ENCODE measurements at regions not wholly inside any gene's neighbourhood (a gene's known extent, or its start where the extent isn't known, plus 50 kb on each side); places are given as distances from the start of the nearest gene placed in this dataset.
A peak's percentile ranks its signal among the peaks of the same experiment; 100 is the strongest.

DNA sequence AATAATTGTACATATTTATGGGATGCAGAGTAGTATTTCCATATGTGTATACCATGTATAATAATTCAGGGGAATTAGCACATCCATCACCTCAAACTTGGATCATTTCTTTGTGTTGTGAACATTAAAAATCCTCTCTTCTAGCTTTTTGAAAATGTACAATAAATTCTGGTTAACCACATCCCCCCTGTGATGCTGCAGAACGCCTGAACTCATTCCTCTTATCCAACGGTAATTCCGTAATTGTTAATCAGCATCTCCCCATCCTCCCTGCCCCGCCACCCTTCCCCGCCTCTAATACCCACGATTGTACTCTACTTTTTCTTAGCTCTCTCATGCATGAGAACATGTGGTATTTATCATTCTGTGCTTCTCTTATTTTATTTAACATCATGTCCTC is 127.7 kb upstream of the ANKRD55 start:
- DNase-seq = no peak

GRCh38 chr5:56359809-56360685 is 126.9 kb upstream of the ANKRD55 start:
- no peak for DNase-seq

GRCh38 chr5:56358703-56359681 is 125.9 kb upstream of the ANKRD55 start:
- no peak for DNase-seq

GRCh38 chr5:56358046-56358445 is 124.9 kb upstream of the ANKRD55 start:
- DNase-seq = no peak

DNA sequence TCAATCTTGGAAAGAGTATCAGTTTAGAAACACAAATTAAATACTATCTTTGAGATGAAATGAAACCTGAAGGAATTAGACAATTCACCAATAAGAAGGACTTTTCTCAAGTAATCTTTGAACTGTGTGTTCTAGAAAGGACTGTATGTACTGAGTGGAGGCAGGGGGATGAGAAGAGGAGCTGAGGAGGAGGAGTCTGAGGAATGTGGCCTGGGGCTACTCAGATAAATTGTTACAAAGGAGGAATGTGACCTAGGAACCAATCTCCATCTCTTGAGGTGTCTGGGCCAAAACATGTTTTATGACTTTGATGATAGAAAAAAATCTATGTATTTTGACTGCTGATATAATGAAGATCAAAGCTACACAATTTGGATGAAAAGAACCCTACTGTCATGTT is 124.3 kb upstream of the ANKRD55 start:
- no peak for DNase-seq

- peak; percentile 35 for DNase-seq
These were observed 123.7 kb upstream of the ANKRD55 start for GRCh38 chr5:56356836-56357160.

- no peak for DNase-seq
These were observed 123.1 kb upstream of the ANKRD55 start for GRCh38 chr5:56356121-56356835.

GRCh38 chr5:56354836-56355235 is 121.7 kb upstream of the ANKRD55 start:
- no peak for DNase-seq

- no peak for DNase-seq
These were observed 119.9 kb upstream of the ANKRD55 start for GRCh38 chr5:56352808-56353590.

GRCh38 chr5:56350597-56351170 is 117.6 kb upstream of the ANKRD55 start:
- DNase-seq = no peak

DNA sequence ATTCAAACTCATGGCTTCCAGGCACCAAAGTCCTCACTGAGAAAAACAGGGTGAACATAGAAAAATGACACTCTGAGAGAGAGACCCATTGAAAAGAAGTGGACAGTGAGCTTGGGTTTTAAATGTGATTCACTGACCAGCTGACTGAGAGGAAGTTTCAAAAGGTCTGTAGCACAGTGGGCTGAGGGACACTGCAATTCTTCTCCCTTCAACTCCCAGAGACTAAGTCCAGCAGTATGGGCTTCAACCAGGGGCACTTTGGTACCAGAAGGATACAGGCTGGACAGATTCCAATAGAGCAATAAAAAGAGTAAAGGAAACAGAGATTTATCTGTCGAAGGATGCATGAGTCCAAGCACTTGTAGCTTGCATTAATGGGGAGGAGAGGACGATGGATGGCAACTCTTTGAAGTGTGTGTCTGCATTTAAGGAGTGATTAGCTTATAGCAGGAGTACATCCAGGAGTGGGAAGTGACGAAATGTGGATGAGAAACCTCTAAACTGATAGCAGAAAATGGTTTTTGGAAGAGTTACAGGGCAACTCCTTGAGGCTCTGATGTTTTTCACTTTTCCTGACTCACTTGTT is 117.0 kb upstream of the ANKRD55 start:
- no peak for DNase-seq

DNA sequence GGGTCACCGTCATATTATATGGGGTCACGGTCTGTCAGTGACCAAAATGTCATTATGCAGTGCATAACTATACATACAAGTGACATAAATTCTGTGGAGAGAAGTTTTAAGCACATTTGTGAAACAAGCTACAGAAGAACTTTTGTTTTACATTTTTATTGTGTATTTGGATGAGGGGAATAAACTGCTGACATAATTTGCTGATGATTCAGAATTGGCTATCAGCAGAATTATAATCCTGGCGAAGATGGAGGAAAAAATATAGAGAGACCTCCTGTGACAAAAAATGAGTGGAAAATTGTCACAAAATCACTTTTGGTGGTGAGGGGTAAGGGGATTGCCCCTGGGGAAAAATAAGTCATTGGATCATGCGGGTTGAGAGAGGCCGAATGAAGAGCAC is 116.3 kb upstream of the ANKRD55 start:
- DNase-seq = no peak

DNA sequence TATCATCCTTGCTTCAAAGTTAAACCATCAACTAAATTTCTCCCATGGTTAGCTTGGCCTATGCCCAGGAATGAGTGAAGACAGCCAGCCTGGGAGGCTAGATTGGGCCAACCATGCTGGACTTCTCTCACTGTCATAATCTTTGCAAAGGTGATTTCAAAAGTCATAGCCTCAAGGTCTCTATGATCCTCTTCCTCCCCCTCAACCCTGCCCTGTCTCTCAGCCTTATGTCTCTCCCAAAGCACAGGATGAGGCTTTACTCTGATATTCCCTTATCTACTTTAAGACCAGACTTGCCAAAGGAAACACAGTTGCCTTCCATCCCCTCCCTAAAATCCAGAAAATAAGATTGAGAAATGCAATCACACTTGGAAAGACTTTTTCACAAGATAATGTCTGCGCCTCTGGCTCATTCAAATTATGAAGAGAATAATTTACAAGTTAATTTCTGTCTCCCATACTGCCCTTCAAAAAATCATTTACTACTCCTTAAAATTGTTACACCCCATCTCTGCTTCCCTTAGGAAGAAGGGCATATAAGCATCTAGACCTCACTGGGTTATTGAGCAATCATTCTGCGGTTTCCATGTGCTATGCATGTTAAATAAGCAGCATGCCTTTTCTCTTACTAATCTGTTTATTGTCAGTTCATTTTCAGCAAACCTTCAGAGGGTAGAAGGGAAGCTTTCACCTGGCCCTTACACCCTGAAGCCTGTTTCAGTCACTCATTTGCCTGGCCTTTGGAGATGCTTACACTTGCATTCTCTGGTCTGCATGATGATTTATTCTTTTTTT is 113.8 kb upstream of the ANKRD55 start:
- no peak for DNase-seq

DNA sequence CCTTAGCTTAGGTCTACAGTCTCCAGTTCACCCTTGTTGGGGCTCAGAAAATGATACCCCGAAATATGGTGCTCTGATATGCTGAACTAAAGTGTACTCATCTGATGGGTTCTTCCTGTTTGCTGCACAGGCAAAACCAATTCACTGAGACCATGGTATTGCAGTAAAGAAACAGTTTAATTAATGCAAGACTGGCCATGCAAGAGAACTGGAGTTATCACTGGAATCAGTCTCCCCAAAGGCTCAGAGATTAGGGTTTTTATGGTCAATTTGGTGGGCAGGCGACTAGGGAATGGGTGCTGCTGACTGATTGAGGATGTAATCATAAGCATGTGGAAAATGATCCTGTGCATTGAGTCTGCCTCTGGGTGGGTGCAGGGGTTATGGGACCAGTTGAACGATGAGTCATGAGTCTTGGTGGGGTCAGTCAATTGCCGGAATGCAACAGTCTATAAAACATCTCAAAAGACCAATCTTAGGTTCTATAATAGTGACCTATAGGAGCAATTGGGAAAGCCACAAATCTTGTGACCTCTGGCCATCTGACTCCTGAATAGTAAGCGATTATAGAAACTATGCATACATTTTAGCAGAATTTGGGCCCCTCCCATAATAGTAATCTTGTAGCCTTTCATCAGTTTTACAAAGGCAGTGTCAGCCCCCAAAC is 113.0 kb upstream of the ANKRD55 start:
- no peak for DNase-seq

DNA sequence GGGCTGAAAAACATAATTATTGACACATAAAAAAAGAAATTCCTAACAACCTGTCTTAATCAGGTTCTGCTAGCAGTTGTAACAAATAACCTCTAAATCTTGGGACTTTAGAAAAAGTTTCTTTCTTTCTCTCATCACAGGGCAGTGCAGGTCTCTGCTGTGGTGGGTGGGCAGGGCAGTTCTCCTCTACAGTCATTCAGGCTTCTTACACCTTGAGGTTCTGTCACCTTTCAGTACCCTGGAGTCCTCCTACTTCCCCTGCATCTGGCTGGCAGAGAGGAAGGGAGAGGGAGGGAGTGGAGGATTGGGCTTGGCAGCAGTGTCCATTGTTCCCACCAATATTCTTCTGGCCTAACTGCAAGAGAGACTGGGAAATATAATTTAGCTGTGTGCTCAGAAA is 112.2 kb upstream of the ANKRD55 start:
- DNase-seq = no peak

GRCh38 chr5:56344594-56344993 is 111.5 kb upstream of the ANKRD55 start:
- DNase-seq = no peak

DNA sequence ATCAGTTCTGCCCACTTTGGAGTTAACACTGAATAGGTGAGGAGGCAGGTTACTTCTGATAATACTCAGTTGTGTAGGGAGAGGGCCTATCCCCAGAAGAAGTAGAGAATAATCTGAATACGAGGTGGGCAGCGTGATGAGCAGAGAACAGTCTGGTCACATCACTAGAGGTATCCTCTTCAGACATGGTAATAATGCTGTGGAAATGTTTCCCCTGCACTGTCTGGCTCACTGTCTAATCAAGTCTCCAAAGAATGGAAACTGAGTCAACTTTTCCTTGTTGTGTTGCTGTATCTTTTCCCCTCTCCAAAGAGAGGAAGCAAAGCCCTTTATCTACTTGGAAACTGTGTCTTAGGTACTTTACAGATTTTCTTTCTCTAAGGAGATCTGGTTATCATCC is 110.9 kb upstream of the ANKRD55 start:
- DNase-seq = no peak

GRCh38 chr5:56342616-56343015 is 109.5 kb upstream of the ANKRD55 start:
- DNase-seq = no peak

- DNase-seq = no peak
These were observed 107.3 kb upstream of the ANKRD55 start for GRCh38 chr5:56340196-56340980.
